Inflammatory macrophage treated with lipopolysaccharide for 1 hour (primary cell): ENCODE measurements at regions not wholly inside any gene's neighbourhood (a gene's known extent, or its start where the extent isn't known, plus 50 kb on each side); places are given as distances from the start of the nearest gene placed in this dataset.

Experiments used
- DNase-seq, 2 donors: peaks; one replicate each; pipeline ENCODE4 v3.0.0-alpha.2; 2020 to 2022

DNA sequence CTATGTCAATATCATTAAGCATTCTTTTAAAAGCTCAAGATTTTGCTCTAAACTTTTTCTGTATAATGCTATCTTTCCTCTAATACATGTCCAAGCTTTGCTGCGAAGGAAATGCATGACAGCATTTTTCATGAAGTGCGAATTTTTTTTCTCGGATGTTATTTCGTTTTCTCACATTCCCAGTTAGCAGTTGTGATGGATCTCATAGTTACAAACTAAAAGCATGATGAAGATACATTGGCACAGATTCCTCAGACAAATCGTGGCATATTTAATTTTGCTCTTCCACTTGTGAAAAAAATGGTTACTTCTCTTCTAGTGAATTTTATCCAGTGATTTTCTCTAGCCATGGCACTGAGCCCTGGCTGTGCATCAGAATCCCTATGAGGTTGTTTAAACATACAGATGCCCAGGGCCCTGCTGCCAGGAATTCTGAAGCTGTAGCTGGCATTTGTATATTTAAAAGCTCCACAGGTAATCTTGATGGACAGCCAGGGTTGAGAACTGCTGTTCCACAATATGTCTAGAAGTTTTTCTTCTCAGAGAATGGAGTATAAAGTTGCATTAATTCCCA, 299.8 kb upstream of the NEBL start:
- no peak for DNase-seq

DNA sequence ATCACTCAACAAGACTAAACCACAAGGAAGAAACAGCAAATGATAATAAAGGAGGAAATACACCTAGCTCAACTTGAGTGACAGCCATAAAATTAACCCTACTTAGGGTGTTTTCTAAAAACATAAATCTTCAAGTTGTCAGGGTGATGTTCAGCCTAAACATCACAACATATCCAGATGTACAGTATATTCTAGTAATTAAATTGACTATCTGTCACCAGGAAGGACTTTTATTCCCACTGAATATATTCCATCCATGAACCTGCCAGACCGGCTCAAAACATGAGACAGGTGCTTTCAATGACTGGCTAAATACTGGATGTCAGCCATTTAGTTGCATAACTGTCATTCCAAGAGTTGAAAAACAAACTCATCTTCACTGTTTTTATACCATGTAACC, 298.1 kb upstream of the NEBL start:
- no peak for DNase-seq

DNA sequence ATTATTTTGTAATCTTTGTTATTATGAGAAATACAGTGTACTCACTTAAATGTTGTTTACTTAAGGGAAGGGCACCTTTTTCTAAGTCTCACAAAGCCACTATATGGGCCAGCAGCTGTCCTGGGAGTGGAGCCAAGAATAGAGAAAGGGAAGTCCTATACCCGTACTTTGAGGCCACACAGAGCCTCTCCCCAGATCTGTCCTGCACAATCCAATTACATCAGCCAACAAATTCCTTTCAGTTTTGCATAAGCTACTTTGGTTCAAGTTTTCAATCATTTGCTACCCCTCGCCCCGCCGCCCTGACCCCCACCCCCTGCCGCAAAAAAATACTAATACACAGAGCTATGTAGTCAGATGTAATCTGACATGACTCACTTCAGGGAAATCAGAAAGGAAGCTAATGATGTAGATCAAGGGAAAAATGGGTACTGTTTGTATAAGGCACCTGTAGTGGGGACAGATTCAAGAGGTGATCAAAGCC, 297.4 kb upstream of the NEBL start:
- DNase-seq, result no peak

DNA sequence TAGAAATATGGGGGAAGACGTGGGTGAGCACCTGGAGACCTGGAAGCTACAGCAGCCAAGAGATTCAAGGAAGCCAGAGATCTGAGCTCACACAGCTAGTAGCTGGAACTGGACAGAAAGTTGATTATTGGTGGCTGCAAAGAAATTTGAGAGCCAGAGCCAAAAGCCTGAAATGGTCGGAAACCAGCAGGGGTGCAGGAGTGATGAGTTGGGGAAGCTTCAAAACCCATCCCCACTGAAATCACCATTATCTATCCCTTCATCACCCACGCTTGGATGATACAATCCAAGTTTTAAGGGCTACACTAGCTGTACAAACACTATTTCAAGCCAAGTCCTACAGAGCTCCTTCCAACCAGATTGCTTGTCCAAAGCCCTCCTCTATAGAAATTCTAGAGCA, 296.1 kb upstream of the NEBL start:
- DNase-seq, result no peak

DNA sequence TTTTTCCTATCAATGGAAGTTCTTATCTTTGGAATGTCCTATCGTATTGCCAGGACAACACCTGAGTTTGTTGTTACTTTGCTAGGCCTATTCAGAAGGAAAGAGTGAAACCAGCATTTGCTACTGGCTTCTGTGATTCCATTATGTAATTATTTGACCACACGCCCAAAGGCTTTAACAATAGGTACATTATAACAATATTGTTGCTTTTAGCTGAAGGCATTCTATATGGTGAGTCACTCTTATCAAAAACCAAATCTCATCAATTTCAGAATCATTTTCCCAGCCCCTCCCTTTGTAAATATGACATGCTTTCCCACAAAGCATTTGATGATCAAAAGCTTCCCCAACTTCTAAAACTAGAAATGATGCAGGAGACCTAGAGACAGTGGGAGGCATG, 294.4 kb upstream of the NEBL start:
- DNase-seq, result no peak

DNA sequence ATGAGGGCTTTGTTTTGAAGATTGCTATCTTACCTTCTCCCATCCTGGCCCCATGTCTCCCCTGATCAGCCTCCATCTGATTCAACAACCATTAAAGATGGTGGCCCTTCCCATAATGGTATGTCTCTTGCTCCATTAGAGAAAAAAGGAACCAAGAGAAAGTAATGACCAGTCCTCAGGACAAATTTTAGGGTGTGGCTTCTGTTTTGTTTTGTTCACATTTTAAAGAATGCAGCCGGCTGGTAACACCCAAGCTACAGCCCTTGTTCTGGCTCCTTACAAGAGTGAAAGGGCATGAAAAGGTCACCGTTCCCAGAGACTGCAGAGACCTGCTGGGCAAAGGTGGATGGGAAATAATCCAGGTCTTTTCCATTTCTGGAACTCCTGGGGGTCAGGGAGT, 287.9 kb upstream of the NEBL start:
- no peak for DNase-seq

DNA sequence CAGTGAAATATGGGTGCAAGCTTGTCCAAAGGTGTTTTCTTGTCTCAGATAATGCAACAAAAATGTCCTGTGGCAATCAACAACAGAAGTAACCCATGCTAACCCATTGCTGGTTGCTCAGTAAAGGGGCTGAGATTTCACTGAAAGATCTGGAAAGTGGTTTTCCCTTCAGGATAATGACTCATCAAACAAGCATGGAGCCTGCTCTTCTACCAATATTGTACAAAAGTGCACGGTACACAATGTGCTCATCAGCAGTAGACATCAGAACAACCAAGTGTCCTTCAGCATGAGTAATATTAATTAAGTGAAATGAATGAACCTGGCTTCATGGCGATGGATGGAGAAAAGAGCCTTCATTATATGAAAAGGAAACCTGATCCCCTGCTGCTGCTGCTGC, 287.1 kb upstream of the NEBL start:
- no peak for DNase-seq

DNA sequence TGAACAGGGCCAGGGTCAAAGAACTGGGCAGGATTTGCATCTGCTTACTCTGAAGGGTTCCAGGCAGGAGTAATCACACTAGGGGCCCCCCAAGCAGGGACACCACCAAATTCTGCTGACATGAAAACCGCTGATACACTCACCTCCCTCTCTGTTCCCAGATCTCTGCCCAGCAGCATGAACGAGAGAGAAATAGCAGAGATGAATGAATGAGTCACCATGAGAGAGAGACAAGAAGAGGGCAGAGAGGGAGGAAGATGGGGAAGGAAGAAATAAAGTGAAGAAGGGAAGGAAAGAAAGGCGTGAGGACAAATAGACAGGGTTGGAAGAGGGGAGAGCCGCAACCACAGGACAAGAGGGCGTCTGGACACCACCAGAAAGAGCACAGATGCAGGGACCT, 285.9 kb upstream of the NEBL start:
- DNase-seq, result no peak

DNA sequence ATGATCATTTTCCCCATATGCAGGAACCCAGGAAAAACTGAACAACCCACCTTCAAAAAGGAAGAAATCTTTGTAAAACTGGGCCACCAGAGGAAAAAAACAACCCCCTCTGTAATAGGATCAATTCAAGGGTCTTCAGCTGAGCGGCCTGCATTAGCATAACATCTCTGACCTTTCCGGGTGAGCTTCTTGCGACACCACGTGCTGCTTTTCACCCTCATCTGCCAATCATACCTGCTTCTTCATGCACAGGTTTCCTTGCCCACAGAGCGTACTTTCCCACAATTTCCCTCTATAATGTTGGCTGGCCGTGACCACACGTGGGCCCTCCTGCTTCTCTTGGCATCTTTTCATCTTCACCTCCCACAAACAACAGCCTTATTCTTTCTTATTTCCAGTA, 284.3 kb upstream of the NEBL start:
- no peak for DNase-seq

DNA sequence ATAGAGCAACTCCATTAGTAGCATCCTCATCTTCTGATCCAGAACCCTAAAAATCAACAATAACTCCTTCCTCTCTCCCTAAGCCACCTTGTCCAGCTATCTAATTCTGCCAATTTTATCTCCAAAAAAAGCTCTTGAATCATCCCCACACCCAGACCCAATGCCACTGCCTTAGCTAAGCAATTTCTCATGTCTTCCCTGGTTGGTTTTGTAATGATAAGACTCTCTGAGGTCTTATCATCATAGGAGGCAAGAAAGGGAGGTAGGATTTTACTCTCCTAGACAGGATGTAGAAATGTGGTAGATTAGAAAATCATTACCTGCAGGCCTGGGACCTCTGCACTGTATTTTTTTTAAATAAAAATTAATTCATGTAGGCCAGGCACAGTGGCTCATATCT, 283.5 kb upstream of the NEBL start:
- no peak for DNase-seq

DNA sequence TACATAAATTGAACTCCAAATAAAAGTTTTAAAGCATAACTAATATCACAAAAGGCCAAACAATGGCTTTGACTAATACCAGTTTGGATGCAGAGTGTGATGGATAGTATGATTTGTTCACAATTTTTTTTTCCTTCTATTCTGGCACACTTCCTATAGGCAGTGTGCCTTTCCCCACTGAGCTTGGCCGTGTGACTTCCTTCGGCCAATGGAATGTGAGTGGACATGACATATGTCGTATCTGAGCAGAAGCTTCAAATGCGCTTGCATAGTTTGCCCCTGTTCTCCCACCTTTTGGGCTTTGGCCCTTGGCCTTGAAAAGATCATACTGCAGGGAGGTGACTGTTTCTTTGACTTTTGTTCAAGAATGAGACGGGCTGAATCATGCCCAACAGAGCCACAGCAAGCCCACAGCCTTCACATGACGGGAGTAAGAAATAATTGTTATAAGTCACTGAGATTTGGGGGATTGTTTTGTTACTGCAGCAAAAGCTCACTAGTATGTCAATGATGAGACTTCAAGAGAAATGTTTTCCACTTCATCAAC, 279.9 kb upstream of the NEBL start:
- no peak for DNase-seq

DNA sequence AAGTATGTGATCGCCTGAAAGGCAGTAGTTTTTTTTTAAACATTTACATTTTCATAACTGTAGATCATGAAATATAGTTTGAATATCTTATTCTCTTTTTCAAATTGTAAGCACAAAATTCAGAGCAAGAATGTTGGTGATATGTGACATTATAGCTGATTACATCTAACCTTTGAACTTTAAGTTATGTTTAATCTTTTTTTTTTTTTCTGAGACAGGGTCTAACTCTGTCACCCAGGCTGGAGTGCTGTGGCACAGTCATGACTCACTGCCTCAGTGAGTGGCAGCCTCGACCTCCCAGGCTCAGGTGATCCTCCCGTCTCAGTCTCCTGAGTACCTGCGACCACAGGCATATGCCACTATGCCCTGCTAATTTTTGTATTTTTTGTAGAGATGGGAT, 278.7 kb upstream of the NEBL start:
- no peak for DNase-seq

DNA sequence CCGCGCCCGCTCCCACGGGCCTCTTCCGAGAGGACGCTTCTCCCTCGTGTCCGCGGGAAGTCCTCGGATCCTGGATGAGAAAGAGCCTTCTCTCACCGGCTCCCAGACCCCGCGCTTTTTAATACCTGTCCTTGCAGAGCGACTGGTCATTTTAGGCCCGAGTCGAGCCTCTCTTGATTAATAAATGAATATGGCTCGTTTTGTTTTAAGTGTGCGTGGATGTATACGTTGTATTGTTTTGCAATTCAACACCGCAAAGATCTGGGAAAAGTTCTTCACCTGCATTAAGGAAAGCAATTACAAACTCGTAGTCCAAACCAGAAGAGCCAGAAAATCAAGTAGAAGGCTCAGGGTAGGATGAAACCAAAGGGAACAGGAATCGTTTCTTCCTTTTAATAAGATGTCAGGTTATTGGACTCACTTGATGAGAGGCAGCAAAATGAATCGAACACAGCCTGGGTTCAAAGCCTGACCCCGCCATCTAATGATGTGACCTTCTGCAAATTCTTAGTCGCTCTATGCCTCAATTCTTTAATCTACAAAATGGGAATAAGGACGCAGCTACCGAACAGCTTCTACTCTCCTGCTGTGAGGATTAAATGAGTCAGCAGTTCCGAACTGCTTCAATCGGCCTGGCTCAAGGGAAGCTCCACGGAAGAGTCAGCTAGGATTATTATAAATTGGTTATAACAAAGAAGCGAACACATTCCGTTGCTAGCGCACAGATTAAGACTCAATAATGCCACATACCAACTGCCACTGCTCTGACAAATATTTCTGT, 277.8 kb upstream of the NEBL start:
- no peak for DNase-seq

DNA sequence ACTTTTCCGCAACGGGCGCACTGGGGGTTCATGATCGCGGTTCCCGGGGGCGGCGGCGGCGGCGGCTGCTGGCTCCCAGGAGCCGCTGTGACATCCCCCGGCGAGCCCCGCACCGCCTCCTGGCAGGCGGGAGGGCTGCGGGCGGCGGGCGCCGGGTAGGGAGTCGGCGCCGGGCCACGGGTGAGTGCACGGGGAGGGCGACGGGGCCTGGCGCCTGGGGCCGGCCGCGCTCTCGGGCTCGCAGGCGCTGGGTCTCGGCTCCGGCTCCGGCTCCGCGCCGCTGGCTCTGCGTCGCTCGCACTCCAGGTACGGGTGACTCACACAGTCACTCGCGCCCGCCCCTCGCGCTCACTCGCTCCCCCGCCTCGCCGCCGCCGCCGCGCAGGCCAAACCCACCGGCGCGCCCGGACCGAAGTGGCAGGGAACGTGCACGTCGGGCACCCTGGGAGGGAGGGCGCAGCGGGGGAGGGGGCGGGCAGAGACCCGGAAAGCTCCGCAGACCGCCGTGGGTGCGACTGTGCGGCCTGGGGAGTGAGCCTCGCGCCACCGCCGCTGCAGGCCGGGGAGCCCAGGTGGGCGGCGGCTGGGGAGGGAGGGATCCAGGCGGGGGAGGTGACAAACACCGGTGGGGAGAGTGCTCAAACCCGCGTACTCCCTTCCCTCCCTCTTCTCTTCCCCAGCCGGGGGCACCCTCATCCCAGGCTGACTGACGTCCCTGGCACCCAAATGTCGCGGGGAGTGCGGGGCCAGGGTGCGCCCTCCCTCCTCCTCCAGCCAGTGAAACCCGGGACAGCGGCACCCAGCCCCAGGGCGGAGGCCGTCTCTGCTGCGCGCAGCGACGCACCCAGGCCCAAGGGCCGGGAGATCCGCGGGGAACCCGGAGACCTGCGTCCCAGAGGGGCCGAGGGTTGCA, 276.9 kb upstream of the NEBL start:
- DNase-seq, result no peak

DNA sequence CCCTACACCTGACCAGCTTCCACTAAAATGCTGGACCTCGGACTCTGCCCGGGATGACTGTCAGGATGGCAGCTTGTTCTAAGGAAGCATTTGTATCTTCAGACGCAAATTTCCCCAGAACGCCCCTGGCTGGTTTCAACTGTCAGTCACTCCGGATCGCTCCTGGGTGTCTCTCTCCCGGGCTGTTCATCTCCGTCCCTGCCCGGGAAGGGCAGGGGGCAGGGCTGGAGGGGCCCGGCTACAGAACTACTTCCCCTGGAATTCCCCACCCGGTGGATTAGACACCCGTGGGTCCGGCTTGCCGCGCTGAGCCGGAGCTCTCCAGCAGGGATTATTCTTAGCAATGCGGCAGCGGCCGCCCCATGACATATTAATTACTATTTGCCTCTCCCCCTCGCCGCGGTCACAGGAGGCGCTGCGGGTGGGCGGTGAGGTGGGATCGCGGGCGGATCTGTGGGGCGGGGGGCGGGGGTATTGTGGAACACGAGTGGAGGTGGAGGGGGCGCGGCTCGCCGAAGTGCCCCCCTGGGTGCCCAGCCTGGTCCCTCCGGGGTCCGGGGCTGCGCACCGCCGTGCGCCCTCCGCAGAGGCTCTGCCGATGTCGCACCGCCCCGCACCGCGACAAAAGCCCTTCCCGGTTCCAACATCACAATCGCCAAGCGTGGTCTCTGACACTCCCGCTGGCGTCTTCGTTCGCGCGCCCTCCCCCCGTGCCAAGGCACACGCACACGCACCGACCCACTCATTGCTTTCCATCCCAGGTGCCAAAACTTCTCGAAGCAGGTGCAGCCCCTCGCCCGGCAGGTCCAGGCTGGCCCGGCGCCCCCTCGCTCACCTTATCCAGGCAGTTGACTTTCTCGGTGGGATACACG, 276.1 kb upstream of the NEBL start:
- no peak for DNase-seq

DNA sequence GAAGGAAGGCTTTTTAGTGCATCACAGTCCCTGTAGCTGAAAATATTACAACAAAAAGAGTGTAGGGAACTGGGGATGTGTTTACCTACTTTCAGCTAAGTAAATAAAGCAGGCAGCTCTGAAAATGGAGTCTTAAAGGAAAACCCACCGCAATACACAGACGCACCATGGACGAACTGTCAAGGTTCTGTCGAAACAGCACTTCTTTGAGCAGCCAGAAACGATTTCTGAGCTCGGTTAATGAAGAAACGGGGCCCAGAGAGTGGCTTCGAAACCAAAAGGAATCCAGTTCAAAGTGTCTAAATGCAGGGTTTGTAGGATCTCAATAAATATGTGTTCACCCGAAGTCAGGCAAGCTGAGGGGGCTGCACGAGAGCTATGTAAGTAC, 275.4 kb upstream of the NEBL start:
- DNase-seq, result no peak

DNA sequence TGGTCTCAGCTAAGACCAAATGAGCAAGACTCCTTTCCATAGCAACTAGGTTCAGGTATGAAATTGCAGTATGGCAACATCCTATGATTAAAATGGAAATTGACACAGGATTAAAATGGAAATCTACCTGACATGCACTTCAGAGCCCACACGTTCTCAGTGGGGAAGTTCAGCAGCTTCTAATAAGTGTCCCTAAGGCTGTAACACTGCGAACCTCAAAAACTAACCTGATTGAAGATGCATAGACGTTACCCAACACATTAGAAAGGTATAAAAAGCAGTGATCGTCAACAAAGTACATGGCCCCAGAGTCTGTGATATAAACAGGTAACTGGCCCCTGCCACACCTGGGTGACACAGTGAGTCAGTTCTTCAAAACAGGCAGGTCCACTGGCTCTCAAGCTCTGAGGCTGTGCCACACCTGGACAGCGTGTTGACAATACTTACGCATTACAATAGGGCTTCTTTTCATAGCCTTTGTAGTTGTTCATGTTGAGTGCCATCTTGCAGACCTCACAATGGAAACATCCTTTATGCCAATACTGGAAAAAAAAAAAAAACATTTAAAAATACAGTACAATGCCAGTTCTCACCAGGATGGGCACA, 274.9 kb upstream of the NEBL start:
- DNase-seq, result no peak

DNA sequence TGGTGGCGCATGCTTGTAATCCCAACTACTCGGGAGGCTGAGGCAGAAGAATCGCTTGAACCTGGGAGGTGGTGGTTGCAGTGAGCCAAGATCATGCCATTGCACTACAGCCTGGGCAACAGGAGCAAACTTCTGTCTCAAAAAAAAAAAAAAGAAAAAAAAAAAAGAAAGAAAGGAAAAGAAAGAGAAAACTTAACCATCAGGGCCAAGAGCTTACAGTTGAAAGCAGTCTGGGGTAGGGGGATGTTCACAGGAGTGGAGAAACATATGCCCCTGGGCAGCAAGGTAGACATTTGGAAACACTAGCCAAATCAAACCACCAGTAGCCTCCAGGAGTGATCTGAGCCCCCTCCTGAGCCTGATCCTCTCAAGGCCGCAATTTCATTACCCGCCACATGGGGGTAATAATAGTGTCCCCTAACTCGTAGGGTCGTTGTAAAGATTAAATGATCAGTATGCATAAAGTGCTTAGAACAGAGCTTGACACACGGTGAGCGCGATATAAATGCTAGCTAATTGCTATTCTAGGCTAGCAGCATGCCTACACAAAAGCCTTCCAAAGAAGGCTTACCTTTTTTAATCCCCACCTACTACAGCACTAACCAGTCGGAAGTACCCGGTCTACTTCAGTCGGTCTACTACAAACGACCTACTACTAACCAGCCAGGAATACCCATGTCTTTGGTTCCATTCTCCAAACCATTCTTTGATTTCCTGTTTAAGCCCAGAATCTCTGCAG, 274.3 kb upstream of the NEBL start:
- no peak for DNase-seq

DNA sequence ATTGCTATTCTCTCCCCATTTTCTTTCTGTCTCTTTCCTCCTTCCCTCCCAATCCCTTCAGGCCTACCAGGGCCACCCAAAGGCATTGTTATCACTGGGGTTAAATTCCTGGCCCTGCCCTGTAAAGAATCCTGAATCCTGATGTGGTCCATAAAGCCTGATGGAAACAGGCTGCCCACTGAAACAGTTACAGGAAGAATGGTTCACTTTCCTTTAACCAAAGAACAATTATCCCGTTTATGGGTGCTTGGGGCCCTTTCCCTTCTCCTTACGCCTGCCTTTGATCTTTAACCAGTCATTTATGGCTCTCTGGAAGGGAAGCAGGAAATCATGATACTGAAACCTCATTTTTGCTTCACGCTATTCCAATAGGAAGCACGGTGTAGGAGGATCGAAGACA, 273.1 kb upstream of the NEBL start:
- DNase-seq, result no peak

DNA sequence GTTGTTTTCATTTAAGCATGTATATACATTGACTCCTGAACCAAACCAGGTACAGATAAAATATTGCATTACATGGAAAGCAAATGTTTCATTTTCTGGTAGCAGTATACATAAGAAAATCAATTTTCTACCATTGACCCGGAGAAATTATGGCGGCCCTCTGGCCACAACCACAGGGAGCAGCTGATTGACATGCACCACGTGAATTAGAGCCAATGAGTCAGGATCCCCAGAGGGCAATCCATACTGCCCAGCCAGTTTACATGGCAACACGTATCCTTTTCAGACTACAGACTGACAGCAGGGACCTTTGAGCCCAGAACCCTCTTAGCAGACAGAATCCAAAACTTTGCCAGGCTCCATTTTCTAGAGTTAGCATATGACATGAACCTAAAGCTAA, 272.2 kb upstream of the NEBL start:
- no peak for DNase-seq

DNA sequence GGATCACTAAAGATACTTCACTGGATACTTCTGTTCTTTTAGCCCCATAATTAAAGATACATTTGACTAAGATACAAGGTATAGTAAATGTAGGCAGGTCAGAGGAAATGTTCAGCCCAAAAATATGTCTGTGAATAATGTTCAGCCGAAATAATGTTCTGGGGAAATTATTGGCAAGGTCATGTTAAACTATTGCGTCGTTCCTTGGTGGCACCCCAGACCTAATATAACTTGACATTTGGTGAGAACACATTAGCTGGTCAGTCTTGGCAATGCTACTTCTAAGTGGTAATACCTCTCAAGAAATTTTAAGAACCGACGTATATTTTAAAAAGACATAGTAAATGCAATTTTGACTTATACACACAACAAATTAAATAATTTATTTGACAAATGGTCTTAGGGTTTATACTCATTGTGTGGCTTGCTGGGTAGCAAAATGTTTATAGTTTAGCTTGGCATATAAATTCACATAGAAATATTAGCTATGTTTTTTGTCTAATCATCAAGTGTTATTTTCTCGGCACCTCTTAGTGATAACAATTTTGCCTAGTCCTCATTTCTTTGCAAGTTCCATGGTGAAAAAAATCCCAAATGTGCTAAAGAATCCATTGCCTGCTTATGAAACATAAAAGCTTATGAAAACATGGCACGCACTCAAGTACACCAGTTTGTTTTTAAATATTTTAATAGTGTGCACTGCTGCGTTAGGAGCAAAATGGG, 270.3 kb upstream of the NEBL start:
- no peak for DNase-seq
